HFFc6 (cell line): ENCODE measurements at regions not wholly inside any gene's neighbourhood (a gene's known extent, or its start where the extent isn't known, plus 50 kb on each side); places are given as distances from the start of the nearest gene placed in this dataset.

Experiments used
- DNase-seq: peaks from one replicate; pipeline ENCODE4 v3.0.0-alpha.2; 2018
- H3K27ac Mint-ChIP-seq: 2 replicates; pipeline ENCODE4 v1.8.0; 2020; ENCODE audit warnings: mild to moderate bottlenecking, mixed read lengths
- H3K27me3 Mint-ChIP-seq: 2 replicates; pipeline ENCODE4 v1.8.0; 2021; ENCODE audit warnings: mild to moderate bottlenecking, moderate library complexity, mixed read lengths; ENCODE audit not compliant: insufficient read depth
- H3K36me3 Mint-ChIP-seq: 2 replicates; pipeline ENCODE4 v1.8.0; 2021; ENCODE audit warnings: low read depth, mixed read lengths
- H3K4me1 Mint-ChIP-seq: 2 replicates; pipeline ENCODE4 v1.8.0; 2020; ENCODE audit warnings: low read depth, mixed read lengths
- H3K4me3 Mint-ChIP-seq: 2 replicates; pipeline ENCODE4 v1.8.0; 2020; ENCODE audit warnings: mild to moderate bottlenecking, moderate library complexity, mixed read lengths
- H3K9me3 Mint-ChIP-seq: 2 replicates; pipeline ENCODE4 v1.8.0; 2020; ENCODE audit warnings: mild to moderate bottlenecking, mixed read lengths
- CTCF ChIP-seq: fragments of 200-600 bp; sonication (generic); IDR thresholded peaks from 2 replicates; pipeline ENCODE4 v1.5.0; 2021; ENCODE audit warnings: antibody characterized with exemption, mild to moderate bottlenecking

GRCh38 chr9:118362123-118362522, 657.9 kb downstream of the TLR4 start:
- H3K27ac Mint-ChIP-seq: no peak overlapping the region
- H3K36me3 Mint-ChIP-seq: no peaks in the 10 kb centered on the region
- H3K9me3 Mint-ChIP-seq: peaks cover 38% of the 10 kb centered on the region
- no peak overlapping the region for H3K4me3 Mint-ChIP-seq
- no peak for DNase-seq
- no peaks in the 10 kb centered on the region for H3K4me1 Mint-ChIP-seq
- peaks cover 2% of the 10 kb centered on the region for H3K27me3 Mint-ChIP-seq
- TF ChIP-seq CTCF: no peak

DNA sequence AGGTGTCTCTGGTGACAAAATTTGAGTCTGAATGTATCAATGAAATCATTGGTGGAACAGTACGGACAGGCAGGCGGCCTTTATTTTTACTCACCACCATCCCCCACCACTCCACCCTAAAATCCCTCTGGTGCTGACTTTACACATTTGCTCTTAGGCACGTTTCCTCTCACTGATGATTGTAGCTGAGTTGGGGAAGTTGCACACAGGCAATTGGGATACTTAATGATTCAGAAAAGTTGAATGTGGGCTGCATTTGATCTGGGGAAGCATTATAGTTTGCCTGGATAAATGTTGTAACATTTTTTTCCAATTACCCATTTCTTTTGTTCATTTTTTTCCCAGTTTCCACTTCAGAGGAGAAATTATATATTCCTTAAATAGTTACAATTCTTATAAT, 658.4 kb downstream of the TLR4 start:
- no peak for DNase-seq
- H3K4me1 Mint-ChIP-seq: no peaks in the 10 kb centered on the region
- H3K27ac Mint-ChIP-seq: no peak overlapping the region
- H3K27me3 Mint-ChIP-seq: peaks cover 2% of the 10 kb centered on the region
- no peaks in the 10 kb centered on the region for H3K36me3 Mint-ChIP-seq
- TF ChIP-seq CTCF: no peak
- H3K4me3 Mint-ChIP-seq: no peak overlapping the region
- peaks cover 42% of the 10 kb centered on the region for H3K9me3 Mint-ChIP-seq

DNA sequence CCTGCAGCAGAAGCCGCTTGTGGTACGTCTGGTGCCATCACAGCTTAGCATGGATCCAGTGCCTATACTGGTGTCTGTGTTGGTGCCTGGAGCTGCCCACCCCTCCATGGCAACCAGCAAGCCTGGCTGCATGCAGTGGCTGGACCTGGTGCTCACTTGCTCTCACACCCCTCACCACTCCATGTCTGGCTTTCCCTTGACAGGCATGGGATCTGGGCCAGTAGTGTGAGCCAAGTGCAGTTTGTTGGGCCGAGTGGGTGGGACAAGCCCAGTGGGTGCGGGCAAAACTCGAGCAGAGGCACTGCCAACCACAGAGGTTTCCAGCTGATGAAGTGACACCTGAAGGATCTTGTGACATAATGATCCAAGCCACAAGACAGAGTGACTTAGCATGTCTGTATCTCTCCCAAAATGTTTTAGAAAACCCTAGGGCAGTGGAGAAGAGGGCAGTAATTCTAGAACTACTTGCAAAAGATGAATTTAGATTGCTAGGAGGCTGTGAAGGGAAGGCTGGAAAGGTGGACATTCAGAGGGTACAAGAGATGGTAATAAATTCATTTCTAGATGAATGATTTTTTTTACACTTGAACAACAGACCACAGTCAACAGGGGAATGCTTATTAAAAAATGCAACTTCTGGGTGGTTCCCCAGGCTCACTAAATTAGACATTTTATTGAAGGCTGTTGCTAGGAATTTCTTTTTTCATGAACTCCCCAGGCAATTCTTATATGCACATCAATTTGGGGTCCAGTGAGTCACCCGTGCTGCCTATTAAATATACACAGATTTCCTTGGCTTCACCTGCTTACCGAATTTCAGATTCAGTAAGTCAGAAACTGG, 660.3 kb downstream of the TLR4 start:
- no peak overlapping the region for H3K27ac Mint-ChIP-seq

DNA sequence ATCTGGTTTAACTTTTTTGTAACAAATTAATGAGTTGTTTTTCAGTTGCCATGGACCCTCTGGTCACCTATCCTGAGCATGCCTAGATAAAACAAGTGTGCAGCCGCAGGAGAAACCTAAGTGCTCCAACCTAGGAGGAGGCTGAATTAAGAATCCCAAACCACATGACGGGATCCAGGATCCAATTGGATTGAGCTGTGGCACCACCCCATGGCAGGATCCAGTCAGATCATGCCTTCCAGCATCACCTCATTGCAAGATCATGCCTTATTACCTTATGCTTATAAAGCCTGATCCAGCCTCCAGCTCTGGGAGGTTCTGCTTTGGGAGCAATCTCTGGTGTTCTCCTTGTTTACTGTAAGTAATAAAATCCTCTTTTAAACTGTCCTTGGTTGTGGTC, 662.0 kb downstream of the TLR4 start:
- no peak for TF ChIP-seq CTCF
- Mint-ChIP-seq H3K36me3 (no peaks in the 10 kb centered on the region), H3K9me3 (peaks cover 51% of the 10 kb centered on the region), H3K4me1 (no peaks in the 10 kb centered on the region), H3K27ac (no peak overlapping the region), H3K4me3 (no peak overlapping the region), H3K27me3 (peaks cover 2% of the 10 kb centered on the region)
- no peak for DNase-seq

More for the DNA sequence above, 660.3 kb downstream of the TLR4 start:
- peaks cover 2% of the 10 kb centered on the region for H3K27me3 Mint-ChIP-seq
- TF ChIP-seq CTCF: no peak
- no peaks in the 10 kb centered on the region for H3K36me3 Mint-ChIP-seq
- H3K9me3 Mint-ChIP-seq: peaks cover 51% of the 10 kb centered on the region
- DNase-seq: no peak
- no peaks in the 10 kb centered on the region for H3K4me1 Mint-ChIP-seq
- H3K4me3 Mint-ChIP-seq: no peak overlapping the region

DNA sequence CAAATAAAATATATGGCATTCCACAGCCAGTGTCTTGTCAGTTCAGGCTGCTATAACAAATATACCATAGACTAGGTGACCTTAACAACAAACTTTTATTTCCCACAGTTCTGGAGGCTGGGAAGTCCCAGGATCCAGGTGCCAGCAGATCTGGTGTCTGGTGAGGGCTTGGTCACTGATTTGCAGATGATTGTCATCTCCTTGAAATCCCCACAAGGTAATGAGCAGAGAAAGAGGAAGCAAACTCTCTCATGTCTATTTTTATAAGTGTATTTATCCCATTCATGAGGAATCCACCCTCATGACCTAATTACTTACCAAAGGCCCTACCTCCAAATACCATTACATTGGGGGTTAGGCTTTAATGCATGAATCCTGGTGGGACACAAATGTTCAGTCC, 663.2 kb downstream of the TLR4 start:
- no peak for TF ChIP-seq CTCF
- Mint-ChIP-seq H3K9me3 (peaks cover 56% of the 10 kb centered on the region), H3K4me1 (no peaks in the 10 kb centered on the region), H3K4me3 (no peak overlapping the region), H3K27me3 (no peaks in the 10 kb centered on the region; the same call in 1 of the 2 replicates), H3K27ac (no peak overlapping the region), H3K36me3 (no peaks in the 10 kb centered on the region)
- no peak for DNase-seq
